ENCODE measurements at regions not wholly inside any gene's neighbourhood (a gene's known extent, or its start where the extent isn't known, plus 50 kb on each side); places are given as distances from the start of the nearest gene placed in this dataset.

GRCh38 chr5:88666761-88667495 is 216.1 kb downstream of the MEF2C start:
- no peak overlapping the region for H3K4me3 ChIP-seq (ENCODE audit: low read length)
- no peak for DNase-seq (ENCODE audit: low read depth)
- no peak for TF ChIP-seq CTCF (conservative IDR thresholded peaks at IDR 0.05; ENCODE audit: low read depth, low read length)

GRCh38 chr5:88665750-88666215 is 217.2 kb downstream of the MEF2C start:
- H3K4me3 ChIP-seq (ENCODE audit: low read length) = no peak overlapping the region
- no peak for DNase-seq (ENCODE audit: low read depth)

GRCh38 chr5:88664645-88665044 is 218.3 kb downstream of the MEF2C start:
- no peak overlapping the region for H3K4me3 ChIP-seq (ENCODE audit: low read length)
- no peak for DNase-seq (ENCODE audit: low read depth)

More at GRCh38 chr5:88665750-88666215, 217.2 kb downstream of the MEF2C start:
- TF ChIP-seq CTCF (conservative IDR thresholded peaks at IDR 0.05; ENCODE audit: low read depth, low read length) = no peak

GRCh38 chr5:88663793-88664216 is 219.2 kb downstream of the MEF2C start:
- no peak for TF ChIP-seq CTCF (conservative IDR thresholded peaks at IDR 0.05; ENCODE audit: low read depth, low read length)
- H3K4me3 ChIP-seq (ENCODE audit: low read length) = no peak overlapping the region
- DNase-seq (ENCODE audit: low read depth) = no peak

More at GRCh38 chr5:88664645-88665044, 218.3 kb downstream of the MEF2C start:
- TF ChIP-seq CTCF (conservative IDR thresholded peaks at IDR 0.05; ENCODE audit: low read depth, low read length) = no peak

- DNase-seq (ENCODE audit: low read depth) = no peak
- H3K4me3 ChIP-seq (ENCODE audit: low read length) = no peak overlapping the region
- no peak for TF ChIP-seq CTCF (conservative IDR thresholded peaks at IDR 0.05; ENCODE audit: low read depth, low read length)
Measured at GRCh38 chr5:88662846-88663245, 220.1 kb downstream of the MEF2C start.

GRCh38 chr5:88661806-88662207 is 221.2 kb downstream of the MEF2C start:
- no peak for DNase-seq (ENCODE audit: low read depth)
- H3K4me3 ChIP-seq (ENCODE audit: low read length) = no peak overlapping the region
- TF ChIP-seq CTCF (conservative IDR thresholded peaks at IDR 0.05; ENCODE audit: low read depth, low read length) = no peak

Measured in retinal pigment epithelial cell (primary cell).